Renal cortical epithelial cell (primary cell): ENCODE measurements at regions not wholly inside any gene's neighbourhood (a gene's known extent, or its start where the extent isn't known, plus 50 kb on each side); places are given as distances from the start of the nearest gene placed in this dataset.
"Not testable (repeated sequence)": the region's sequence is repeated elsewhere in the genome, so short reads cannot be mapped to it uniquely, and the experiment has no call there.

ENCODE experiments used
- DNase-seq: peaks from one replicate; pipeline ENCODE4 v3.0.0-alpha.2; 2011; ENCODE audit warnings: low read depth

GRCh38 chr6:86476311-86476710 is 461.0 kb upstream of the HTR1E start:
- no peak for DNase-seq

GRCh38 chr6:86474081-86474480 is 463.2 kb upstream of the HTR1E start:
- no peak for DNase-seq

- no peak for DNase-seq
Measured at GRCh38 chr6:86471791-86472190, 465.5 kb upstream of the HTR1E start.

GRCh38 chr6:86459978-86460377 is 477.4 kb upstream of the HTR1E start:
- DNase-seq: no peak

- no peak for DNase-seq
Measured at GRCh38 chr6:86456821-86457220, 480.5 kb upstream of the HTR1E start.

GRCh38 chr6:86453232-86453631 is 484.1 kb upstream of the HTR1E start:
- DNase-seq: no peak

GRCh38 chr6:86448398-86448797 is 488.9 kb upstream of the HTR1E start:
- DNase-seq: no peak

GRCh38 chr6:86440608-86441007 is 496.7 kb upstream of the HTR1E start:
- DNase-seq: no peak

GRCh38 chr6:86423571-86423970 is 513.8 kb upstream of the HTR1E start:
- DNase-seq: no peak

GRCh38 chr6:86412057-86412456 is 525.3 kb upstream of the HTR1E start:
- DNase-seq: no peak

- DNase-seq: no peak
Measured at GRCh38 chr6:86407128-86407527, 530.2 kb upstream of the HTR1E start.

- DNase-seq: not testable (repeated sequence)
Measured at GRCh38 chr6:86392850-86393249, 544.5 kb upstream of the HTR1E start.

GRCh38 chr6:86380571-86381125 is 556.7 kb upstream of the HTR1E start:
- no peak for DNase-seq

- DNase-seq: no peak
Measured at GRCh38 chr6:86357877-86358276, 579.5 kb upstream of the HTR1E start.

GRCh38 chr6:86355271-86355670 is 582.1 kb upstream of the HTR1E start:
- DNase-seq: no peak

GRCh38 chr6:86331919-86332318 is 605.4 kb upstream of the HTR1E start:
- no peak for DNase-seq

GRCh38 chr6:86331265-86331840 is 606.0 kb upstream of the HTR1E start:
- no peak for DNase-seq

GRCh38 chr6:86306210-86306609 is 631.1 kb upstream of the HTR1E start:
- no peak for DNase-seq

- DNase-seq: no peak
Measured at GRCh38 chr6:86285876-86286275, 643.2 kb upstream of the SYNCRIP start.

GRCh38 chr6:86284809-86285480 is 642.3 kb upstream of the SYNCRIP start:
- not testable (repeated sequence) for DNase-seq

- not testable (repeated sequence) for DNase-seq
Measured at GRCh38 chr6:86283596-86283995, 640.9 kb upstream of the SYNCRIP start.

GRCh38 chr6:86276056-86276455 is 633.4 kb upstream of the SYNCRIP start:
- DNase-seq: no peak

- DNase-seq: no peak
Measured at GRCh38 chr6:86273936-86274335, 631.2 kb upstream of the SYNCRIP start.
